ENCODE measurements at regions not wholly inside any gene's neighbourhood (a gene's known extent, or its start where the extent isn't known, plus 50 kb on each side); places are given as distances from the start of the nearest gene placed in this dataset.

GRCh38 chr18:78525366-78526111 is 454.1 kb upstream of the SALL3 start:
- no peak for DNase-seq

- DNase-seq: no peak
These were observed 453.3 kb upstream of the SALL3 start for GRCh38 chr18:78526275-78526674.

DNA sequence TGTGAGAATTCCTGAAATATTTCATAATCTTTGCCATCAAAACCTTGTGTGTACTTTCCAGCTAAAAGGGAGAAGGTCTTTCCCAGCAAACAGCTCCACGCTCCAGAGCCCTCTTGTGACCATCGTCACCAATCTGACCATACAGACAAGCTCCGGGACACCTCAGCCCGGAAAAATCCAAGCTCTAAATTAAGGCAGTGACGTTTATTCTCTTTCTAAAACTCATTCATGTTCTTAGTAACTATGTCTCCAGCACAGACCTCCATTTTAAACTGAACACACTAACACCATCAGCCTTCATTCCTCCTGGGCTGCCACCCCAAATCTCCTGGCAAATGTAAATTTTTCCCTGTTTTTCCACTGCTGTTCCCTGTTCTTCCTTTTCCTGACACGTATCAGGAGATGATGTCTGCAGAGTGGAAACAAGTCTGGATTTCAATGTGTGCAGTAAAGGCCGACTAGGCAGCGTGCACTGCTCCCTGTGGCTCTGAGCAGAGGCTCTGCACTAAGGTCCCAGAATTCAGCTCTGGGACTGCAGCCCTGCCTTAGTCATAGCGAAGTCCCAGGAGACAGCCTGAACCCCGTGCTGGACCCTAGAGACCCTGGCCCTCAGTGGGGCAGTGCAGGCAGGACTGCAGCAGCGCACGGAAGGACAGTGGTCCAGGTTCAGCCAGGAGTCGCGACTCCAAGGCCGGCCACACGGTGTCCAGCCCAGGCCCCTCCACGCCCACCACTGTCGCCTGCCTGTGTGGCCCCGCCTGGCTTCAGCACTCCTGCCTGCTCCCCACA is 452.5 kb upstream of the SALL3 start:
- DNase-seq: no peak

- no peak for DNase-seq
These were observed 451.6 kb upstream of the SALL3 start for GRCh38 chr18:78527984-78528383.

- no peak for DNase-seq
These were observed 451.0 kb upstream of the SALL3 start for GRCh38 chr18:78528411-78529258.

DNA sequence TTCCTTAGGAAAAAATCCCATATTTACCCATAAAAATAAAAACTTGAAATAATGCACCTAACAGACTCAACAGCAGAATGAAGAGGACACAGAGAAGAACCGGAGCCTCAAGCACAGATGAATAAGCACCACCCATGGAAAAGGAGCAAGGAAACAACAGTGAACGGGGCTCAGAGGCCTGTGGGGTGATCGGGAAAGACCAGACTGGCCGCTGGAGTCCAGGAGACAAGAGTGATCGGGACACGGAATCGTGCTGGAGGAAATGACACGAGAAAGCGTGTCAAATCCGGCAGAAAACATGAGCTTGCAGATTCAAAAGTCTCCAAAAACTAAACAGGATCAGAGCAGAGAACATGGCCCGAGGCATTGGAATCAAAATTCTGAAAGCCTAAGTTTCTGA is 448.0 kb upstream of the SALL3 start:
- no peak for DNase-seq

- no peak for DNase-seq
These were observed 440.8 kb upstream of the SALL3 start for GRCh38 chr18:78538669-78539440.

GRCh38 chr18:78540636-78541529 is 438.7 kb upstream of the SALL3 start:
- DNase-seq: no peak

- DNase-seq: no peak
These were observed 437.4 kb upstream of the SALL3 start for GRCh38 chr18:78542204-78542603.

DNA sequence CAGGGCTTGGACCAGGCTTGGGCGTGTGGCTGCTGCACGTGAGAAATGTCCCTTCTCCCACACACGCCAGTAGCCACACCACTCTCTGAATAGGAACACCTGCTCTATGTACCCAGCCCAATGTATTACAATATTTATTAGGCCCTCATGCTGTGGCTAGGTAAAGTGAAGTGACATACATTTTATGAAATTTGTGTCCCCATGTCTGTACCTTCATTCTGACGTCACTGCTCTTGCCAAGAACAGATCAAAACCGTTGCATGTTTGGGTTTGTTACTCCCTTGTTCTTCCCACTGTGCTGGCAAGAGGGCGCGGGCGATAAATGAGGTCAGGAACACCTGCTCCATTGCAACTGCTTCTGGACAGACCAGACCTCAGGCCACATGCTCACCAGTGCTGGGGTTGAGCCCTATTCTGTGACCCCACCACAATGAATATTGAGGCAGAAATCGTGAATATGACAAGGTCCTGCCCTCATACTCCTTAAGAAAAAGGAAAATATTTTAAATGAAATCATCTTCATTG is 436.4 kb upstream of the SALL3 start:
- no peak for DNase-seq

- DNase-seq: no peak
These were observed 433.3 kb upstream of the SALL3 start for GRCh38 chr18:78546281-78546680.

GRCh38 chr18:78547817-78548216 is 431.8 kb upstream of the SALL3 start:
- no peak for DNase-seq

- no peak for DNase-seq
These were observed 431.2 kb upstream of the SALL3 start for GRCh38 chr18:78548261-78549058.

- no peak for DNase-seq
These were observed 429.6 kb upstream of the SALL3 start for GRCh38 chr18:78549971-78550370.

DNA sequence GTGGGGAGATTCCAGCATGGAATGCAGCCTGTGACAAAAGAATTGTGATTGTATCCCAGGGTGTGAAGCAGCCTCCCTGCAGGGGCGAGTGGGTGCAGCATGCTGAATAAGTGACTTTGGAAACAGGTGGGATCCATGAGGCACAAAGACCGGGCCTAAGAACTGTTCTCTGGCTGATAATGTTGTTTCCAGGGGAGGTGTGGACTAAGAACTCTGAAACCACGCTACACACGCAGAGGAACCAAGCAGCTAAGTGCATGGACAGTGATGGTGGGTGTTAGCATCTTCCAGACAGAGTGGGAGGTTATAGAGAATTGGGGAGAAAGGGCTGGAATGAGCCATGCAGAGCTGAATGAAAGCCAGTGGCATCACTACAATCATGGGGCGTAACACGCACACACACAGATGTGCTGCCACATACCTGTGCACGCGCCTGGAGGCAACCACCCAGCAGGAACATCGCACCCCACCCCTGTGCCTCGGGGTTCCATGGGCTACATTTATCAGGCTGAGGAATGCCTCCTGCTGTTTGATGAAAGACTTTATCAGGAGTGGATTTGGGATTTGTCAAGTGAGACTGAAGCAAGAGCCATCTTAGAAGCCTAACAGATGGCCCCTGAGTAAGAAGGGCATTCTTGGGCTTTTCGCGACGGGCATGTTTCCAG is 424.5 kb upstream of the SALL3 start:
- no peak for DNase-seq

- no peak for DNase-seq
These were observed 422.2 kb upstream of the SALL3 start for GRCh38 chr18:78557371-78557770.

DNA sequence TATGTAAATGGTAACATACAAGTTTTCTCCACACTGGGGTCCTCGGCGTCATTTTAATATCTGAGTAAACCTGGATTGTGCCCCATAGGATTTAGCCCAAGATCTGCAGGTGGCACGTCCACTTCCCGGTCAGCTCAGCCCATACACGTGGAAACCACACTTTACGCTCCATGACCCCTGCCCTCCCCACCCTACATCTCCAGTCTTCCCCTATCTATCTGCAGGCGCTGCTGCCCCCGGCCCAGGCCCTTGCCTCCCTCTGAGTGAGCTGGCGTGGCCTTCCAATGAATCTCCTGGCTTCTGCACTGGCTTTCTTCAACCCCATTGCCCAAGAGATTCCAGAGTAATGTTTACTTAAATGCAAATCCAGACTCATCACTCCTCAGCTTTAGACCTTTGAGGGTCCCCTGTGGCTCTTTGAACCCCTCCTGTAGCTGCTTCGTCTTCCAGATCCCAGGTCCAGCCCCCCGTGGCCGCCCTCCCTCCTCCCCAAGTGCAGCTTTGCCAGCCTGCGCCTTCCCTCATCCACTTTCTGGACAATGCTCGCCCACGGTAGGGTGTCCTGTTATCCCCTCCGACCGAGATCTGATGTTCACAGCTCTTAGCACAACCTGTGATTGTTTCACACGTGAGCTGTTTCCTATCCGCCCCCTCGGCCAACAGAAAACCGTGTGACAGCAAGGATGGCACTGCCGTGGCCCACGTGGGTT is 421.4 kb upstream of the SALL3 start:
- no peak for DNase-seq

- DNase-seq: no peak
These were observed 420.7 kb upstream of the SALL3 start for GRCh38 chr18:78558948-78559347.

GRCh38 chr18:78559584-78559983 is 420.0 kb upstream of the SALL3 start:
- DNase-seq: no peak
